ENCODE measurements at regions not wholly inside any gene's neighbourhood (a gene's known extent, or its start where the extent isn't known, plus 50 kb on each side); places are given as distances from the start of the nearest gene placed in this dataset.

- H3K4me3 ChIP-seq (ENCODE audit: low read depth, low read length, poor library complexity, severe bottlenecking) = no peak overlapping the region
- no TSS peak for BruUV-seq (replicated peaks)
- H3K27me3 ChIP-seq (replicated peaks; ENCODE audit: insufficient read depth, low read depth, low read length, poor library complexity) = no peaks in the 10 kb centered on the region
- POLR2A ChIA-PET (ENCODE audit: low non-redundant PET) = no interaction called here
- intact Hi-C loops (cut with micrococcal nuclease; ENCODE audit: unreplicated experiment) = no loop called here
- CTCF ChIA-PET = no interaction called here
- DNase-seq (ENCODE audit: low spot score) = no peak
- TF ChIP-seq CTCF (conservative IDR thresholded peaks at IDR 0.05; ENCODE audit: low read depth, low read length) = no peak
- TF ChIP-seq EZH2 (IDR thresholded peaks at IDR 0.05; ENCODE audit: borderline replicate concordance, low read depth, low read length, poor library complexity, severe bottlenecking) = no peak
- peaks cover 44% of the 10 kb centered on the region for H3K4me1 ChIP-seq (ENCODE audit: insufficient read depth, low read length, poor library complexity, severe bottlenecking)
- no peaks in the 10 kb centered on the region for H3K36me3 ChIP-seq (ENCODE audit: insufficient read depth, low read length, poor library complexity, severe bottlenecking)
- H3K9me3 ChIP-seq (ENCODE audit: low read depth, low read length, poor library complexity, severe bottlenecking) = no peaks in the 10 kb centered on the region
- no peak overlapping the region for H3K27ac ChIP-seq (ENCODE audit: low read depth, low read length, poor library complexity, severe bottlenecking)
Observed at GRCh38 chr1:234538062-234538731, 59.2 kb upstream of the TARBP1 start.

- Histone ChIP-seq H3K36me3 (ENCODE audit: insufficient read depth, low read length, poor library complexity, severe bottlenecking) (no peaks in the 10 kb centered on the region), H3K4me1 (ENCODE audit: insufficient read depth, low read length, poor library complexity, severe bottlenecking) (peaks cover 53% of the 10 kb centered on the region), H3K9me3 (ENCODE audit: low read depth, low read length, poor library complexity, severe bottlenecking) (no peaks in the 10 kb centered on the region), H3K4me3 (ENCODE audit: low read depth, low read length, poor library complexity, severe bottlenecking) (no peak overlapping the region), H3K27me3 (replicated peaks; ENCODE audit: insufficient read depth, low read depth, low read length, poor library complexity) (no peaks in the 10 kb centered on the region), H3K27ac (ENCODE audit: low read depth, low read length, poor library complexity, severe bottlenecking) (no peak overlapping the region)
- no peak for TF ChIP-seq CTCF (conservative IDR thresholded peaks at IDR 0.05; ENCODE audit: low read depth, low read length)
- no TSS peak for BruUV-seq (replicated peaks)
- ChIA-PET CTCF (no interaction called here), POLR2A (ENCODE audit: low non-redundant PET) (no interaction called here)
- DNase-seq (ENCODE audit: low spot score) = no peak
- intact Hi-C loops (cut with micrococcal nuclease; ENCODE audit: unreplicated experiment) = no loop called here
Observed at GRCh38 chr1:234537236-234537635, 58.3 kb upstream of the TARBP1 start.

GRCh38 chr1:234536741-234537140, 57.8 kb upstream of the TARBP1 start:
- ChIA-PET CTCF (no interaction called here), POLR2A (ENCODE audit: low non-redundant PET) (no interaction called here)
- TF ChIP-seq EZH2 (IDR thresholded peaks at IDR 0.05; ENCODE audit: borderline replicate concordance, low read depth, low read length, poor library complexity, severe bottlenecking) (no peak), CTCF (conservative IDR thresholded peaks at IDR 0.05; ENCODE audit: low read depth, low read length) (no peak)
- H3K9me3 ChIP-seq (ENCODE audit: low read depth, low read length, poor library complexity, severe bottlenecking) = no peaks in the 10 kb centered on the region
- intact Hi-C loops (cut with micrococcal nuclease; ENCODE audit: unreplicated experiment) = no loop called here
- no peak overlapping the region for H3K27ac ChIP-seq (ENCODE audit: low read depth, low read length, poor library complexity, severe bottlenecking)
- H3K27me3 ChIP-seq (replicated peaks; ENCODE audit: insufficient read depth, low read depth, low read length, poor library complexity) = no peaks in the 10 kb centered on the region
- no peak for DNase-seq (ENCODE audit: low spot score)
- H3K36me3 ChIP-seq (ENCODE audit: insufficient read depth, low read length, poor library complexity, severe bottlenecking) = no peaks in the 10 kb centered on the region
- H3K4me3 ChIP-seq (ENCODE audit: low read depth, low read length, poor library complexity, severe bottlenecking) = no peak overlapping the region
- peaks cover 58% of the 10 kb centered on the region for H3K4me1 ChIP-seq (ENCODE audit: insufficient read depth, low read length, poor library complexity, severe bottlenecking)
- no TSS peak for BruUV-seq (replicated peaks)

Data from A673 (cell line).